Cerebellar cortex (tissue), 1 donor: ENCODE measurements at regions not wholly inside any gene's neighbourhood (a gene's known extent, or its start where the extent isn't known, plus 50 kb on each side); places are given as distances from the start of the nearest gene placed in this dataset.

Source experiments
- DNase-seq: peaks from one replicate; pipeline ENCODE4 v3.0.0-alpha.2; 2015; ENCODE audit warnings: low spot score

- DNase-seq, result no peak
Observed at GRCh38 chr1:2887941-2888855, 86.7 kb upstream of the TTC34 start.

- DNase-seq, result no peak
Observed at GRCh38 chr1:2890221-2890850, 88.8 kb upstream of the TTC34 start.

- DNase-seq, result no peak
Observed at GRCh38 chr1:2891923-2892448, 90.5 kb upstream of the TTC34 start.

- no peak for DNase-seq
Observed at GRCh38 chr1:2893473-2894120, 92.1 kb upstream of the TTC34 start.

GRCh38 chr1:2894381-2895041 lies 93.0 kb upstream of the TTC34 start:
- DNase-seq, result no peak

- no peak for DNase-seq
Observed at GRCh38 chr1:2896824-2897223, 95.3 kb upstream of the TTC34 start.

- DNase-seq, result no peak
Observed at GRCh38 chr1:2903226-2903625, 101.7 kb upstream of the TTC34 start.

GRCh38 chr1:2904191-2904590 lies 102.7 kb upstream of the TTC34 start:
- DNase-seq, result no peak

GRCh38 chr1:2905356-2905755 lies 103.9 kb upstream of the TTC34 start:
- DNase-seq, result no peak

- DNase-seq, result no peak
Observed at GRCh38 chr1:2906085-2906484, 104.6 kb upstream of the TTC34 start.

GRCh38 chr1:2906620-2907019 lies 105.1 kb upstream of the TTC34 start:
- no peak for DNase-seq

GRCh38 chr1:2907051-2907450 lies 105.6 kb upstream of the TTC34 start:
- DNase-seq, result no peak

GRCh38 chr1:2908081-2908480 lies 106.6 kb upstream of the TTC34 start:
- DNase-seq, result no peak

GRCh38 chr1:2908561-2908960 lies 107.1 kb upstream of the TTC34 start:
- DNase-seq, result no peak

- DNase-seq, result no peak
Observed at GRCh38 chr1:2909797-2910196, 108.3 kb upstream of the TTC34 start.

- no peak for DNase-seq
Observed at GRCh38 chr1:2910211-2910610, 108.7 kb upstream of the TTC34 start.

GRCh38 chr1:2911421-2912178 lies 109.7 kb upstream of the ACTRT2 start:
- peak; percentile 7 for DNase-seq

GRCh38 chr1:2912424-2913061 lies 108.7 kb upstream of the ACTRT2 start:
- DNase-seq, result no peak

- no peak for DNase-seq
Observed at GRCh38 chr1:2913091-2913490, 108.2 kb upstream of the ACTRT2 start.

- peak; percentile 3 for DNase-seq
Observed at GRCh38 chr1:2914702-2915101, 106.6 kb upstream of the ACTRT2 start.

GRCh38 chr1:2916153-2916552 lies 105.1 kb upstream of the ACTRT2 start:
- no peak for DNase-seq
